HG03432 (cell line): ENCODE measurements at regions not wholly inside any gene's neighbourhood (a gene's known extent, or its start where the extent isn't known, plus 50 kb on each side); places are given as distances from the start of the nearest gene placed in this dataset.

ENCODE experiments used
- ATAC-seq: cut with Tn5 transposase; IDR thresholded peaks from one replicate; pipeline ENCODE4 v1.9.1; 2021; ENCODE audit warnings: mild to moderate bottlenecking, moderate library complexity; ENCODE audit not compliant: unreplicated experiment

DNA sequence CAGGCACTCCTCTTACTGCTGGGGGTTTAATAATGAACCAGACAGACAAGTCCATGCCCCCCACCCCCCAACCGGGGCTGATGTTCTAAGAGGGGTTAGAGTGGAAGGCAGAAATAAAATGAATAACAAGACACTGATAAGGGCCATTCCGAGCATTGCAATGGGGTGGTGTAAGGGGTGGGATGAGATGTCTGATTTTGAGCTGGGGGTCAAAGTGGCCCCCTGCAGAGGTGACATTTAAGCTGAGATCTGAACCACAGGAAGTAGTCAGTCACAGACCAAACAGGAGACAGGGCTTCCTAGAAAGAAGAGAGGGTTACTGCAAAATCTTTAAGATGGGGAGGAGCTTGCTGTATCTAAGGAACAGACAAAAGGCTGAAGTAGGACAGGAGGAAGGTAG lies 180.6 kb upstream of the SH3BP4 start:
- ATAC-seq, result no peak

DNA sequence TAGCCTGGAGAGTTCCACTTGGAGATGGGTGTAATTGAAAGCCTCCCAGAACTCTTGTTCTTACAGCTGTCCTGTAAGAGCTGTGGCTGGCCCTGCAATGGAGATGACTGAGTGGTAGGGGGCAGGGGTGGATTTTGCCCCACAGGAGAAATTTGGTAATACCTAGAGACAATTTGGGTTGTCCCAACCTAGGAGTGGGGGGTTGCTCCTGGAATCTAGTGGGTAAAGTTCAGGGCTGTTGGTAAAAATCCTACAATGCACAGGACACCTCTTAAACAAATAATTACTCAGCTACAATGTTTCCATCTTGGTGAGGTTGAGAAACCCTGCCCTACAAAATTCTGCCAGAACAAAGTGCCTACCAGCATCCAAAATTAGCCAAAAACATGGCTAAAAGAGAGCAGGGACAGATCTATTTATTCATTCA lies 181.1 kb upstream of the SH3BP4 start:
- ATAC-seq, result no peak

- ATAC-seq, result no peak
Measured at GRCh38 chr2:234770031-234770506, 181.7 kb upstream of the SH3BP4 start.

DNA sequence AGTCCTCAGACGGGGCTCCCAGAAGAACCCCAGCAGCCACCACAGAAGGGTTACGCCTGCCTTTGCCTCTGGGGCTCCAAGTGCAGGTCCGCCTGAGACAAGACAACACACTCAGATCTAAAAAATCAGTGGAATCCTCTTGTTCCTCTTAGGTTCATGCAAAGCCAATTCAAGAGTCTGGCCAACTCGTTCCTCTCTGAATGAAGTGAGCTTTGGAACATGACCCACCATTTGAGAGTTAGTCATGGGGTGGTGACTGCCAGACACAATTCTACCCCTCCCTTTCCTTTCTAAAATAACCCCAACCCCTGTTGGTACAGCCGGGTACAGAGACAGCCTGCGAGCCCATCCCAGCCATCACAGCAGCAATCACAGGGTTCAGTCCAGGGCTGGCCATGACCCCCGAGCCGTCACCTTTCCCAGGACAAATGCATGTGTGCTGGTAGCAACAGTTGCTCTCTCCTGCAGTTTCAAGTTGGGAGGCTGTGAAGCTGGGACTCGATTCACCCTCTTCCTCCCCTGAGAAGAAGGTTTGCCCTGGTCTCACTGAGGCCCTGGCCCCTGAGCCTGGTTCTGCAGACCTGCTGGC lies 183.1 kb upstream of the SH3BP4 start:
- no peak for ATAC-seq

GRCh38 chr2:234765279-234765678 lies 186.5 kb upstream of the SH3BP4 start:
- ATAC-seq, result no peak

DNA sequence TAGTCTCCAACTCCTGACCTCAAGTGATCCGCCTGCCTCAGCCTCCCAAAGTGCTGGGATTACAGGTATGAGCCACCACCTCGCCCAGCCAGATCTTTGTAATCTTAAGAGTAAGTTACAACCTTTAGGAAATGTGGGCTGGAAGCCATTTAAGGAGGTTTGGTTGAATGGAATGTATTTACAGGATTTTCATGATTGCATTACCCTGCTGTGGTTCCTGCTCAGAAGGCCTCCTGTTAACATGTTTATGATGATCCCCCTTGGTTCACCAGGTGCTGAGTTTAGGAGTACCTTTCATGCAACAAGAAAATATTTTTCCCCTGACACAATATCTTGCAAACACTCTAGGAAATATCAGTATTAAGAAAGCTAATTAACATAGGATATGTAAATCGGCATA lies 187.4 kb upstream of the SH3BP4 start:
- no peak for ATAC-seq

DNA sequence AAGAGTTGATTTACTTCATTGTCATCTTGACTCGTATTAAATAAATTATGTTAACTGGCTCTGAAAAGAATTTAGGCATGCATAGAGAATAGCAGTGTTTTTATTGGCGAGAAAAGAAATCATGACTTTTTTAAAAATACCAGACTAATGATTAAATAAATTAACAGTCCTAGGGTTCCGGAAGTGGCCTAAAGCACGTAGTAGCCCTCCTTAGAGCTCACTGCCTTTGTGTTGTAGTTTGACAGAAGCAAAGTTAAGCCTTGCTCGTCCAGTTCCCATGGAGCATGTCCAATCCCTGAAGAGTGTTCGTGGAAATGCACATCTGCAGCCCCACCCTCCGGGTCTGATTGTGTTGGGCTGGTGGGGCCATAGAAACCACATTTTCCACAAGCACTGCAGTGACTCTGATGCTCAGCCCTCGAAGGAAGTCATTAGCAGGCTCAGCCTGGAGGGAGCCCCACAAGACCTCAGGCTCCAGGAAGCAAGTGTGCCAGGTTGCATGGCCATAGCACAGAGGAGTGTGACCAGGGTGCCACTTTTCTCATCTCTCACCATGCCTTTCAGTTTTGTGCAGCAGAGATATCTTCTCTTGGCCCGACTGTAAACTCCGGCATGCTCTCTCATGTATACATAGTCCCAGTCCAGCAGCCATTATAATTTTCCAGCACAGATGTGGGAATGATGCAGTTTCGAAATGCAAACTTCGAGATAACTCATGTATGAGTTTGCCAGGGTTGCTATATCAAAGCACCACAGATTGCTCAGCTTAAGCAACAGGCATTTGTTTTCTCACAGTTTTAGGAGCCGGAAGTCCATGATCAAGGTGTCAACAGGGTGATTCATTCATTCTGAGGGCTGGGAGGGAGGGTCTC lies 188.6 kb upstream of the SH3BP4 start:
- ATAC-seq, result no peak

- ATAC-seq, result no peak
Measured at GRCh38 chr2:234761910-234762309, 189.9 kb upstream of the SH3BP4 start.

DNA sequence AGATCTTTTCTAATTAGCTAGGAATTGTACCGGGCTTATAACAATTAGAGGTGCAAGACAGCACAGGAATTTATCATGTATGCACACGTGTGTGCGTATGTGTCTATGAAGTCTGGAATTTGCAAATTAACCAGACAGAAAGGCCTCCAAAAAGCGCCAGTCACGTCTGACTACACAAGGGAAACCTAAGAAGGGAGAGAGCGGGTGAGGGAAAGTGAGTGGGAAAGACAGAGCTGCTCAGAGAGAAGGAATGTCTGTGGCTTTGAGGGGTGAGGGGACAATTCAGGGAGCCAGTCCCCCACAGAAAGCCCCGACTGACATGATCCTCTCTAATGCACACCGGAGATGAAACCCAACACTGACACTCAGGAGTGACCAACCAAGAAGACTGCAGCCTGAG lies 197.7 kb upstream of the SH3BP4 start:
- no peak for ATAC-seq

GRCh38 chr2:234753701-234754100 lies 198.1 kb upstream of the SH3BP4 start:
- no peak for ATAC-seq

DNA sequence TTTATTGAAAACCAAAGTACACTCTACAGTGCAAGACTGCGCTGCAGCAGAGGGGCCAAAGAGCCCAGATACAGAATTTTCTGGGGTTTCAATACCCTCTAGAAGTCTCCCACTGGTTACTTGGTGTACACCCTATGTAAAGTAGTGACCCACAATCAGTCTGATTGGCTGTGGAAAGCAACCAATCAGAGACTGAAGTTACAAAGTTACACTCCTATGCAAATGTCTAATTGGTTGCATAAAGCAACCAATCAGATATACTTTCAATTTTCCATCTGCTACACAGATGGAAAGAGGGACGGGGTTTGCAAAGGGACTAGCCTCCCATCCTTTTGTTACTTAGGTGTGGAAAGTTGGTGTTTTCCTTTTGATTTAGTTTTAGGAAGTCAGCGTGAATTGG lies 198.9 kb upstream of the SH3BP4 start:
- ATAC-seq, result no peak

DNA sequence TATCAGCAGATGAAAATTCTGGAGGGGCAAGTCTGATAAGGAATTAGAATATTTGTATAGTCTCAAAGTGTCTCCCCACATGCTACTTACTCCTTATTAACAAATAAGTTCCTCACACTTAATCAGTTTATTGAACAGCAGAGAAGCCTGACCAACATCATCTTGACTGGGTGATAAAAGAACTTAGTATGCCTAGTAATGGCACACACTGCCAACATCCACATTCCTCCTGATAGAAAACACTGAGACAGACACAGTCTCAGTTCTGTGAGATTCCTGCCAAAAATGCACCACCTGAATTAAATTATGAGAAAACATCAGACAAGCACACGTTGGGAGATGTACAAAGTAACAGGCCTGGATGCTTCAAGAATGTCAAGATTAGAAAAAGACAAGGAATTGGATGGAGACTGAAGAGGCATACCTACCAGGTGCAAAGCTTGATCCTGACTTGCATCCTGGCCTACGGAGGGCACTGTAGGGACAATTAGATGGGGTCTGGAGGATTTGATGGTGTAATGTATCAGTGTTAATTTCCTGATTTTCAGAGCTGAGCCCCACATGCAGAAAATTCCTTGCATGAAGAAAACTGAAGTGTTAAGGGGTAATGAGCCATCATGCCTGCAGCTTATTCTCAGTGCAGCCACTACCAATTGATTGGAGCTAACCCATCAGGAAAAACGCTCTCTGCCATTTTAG lies 200.4 kb upstream of the SH3BP4 start:
- ATAC-seq, result no peak

- ATAC-seq, result no peak
Measured at GRCh38 chr2:234747833-234748559, 203.8 kb upstream of the SH3BP4 start.

- no peak for ATAC-seq
Measured at GRCh38 chr2:234747032-234747431, 204.8 kb upstream of the SH3BP4 start.

- ATAC-seq, result no peak
Measured at GRCh38 chr2:234745347-234745746, 206.5 kb upstream of the SH3BP4 start.

DNA sequence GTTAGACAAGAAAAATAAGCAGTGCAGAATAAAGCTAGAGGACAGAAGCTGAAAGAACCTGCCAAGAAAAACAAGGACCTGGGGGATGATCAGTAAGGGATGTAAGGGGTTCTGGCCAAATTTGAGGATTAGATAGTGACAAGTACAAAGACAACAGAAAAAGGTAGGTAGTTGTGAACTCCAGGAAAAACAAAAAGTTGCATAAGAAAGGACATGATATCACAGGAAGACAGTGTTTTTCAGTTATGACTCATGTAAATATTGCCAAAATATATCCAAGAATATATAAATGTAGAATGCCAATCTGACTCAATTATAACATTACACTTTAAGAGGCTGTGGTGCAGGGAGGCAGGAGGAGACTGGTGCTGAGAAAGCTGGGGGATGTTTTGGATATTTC lies 209.8 kb upstream of the SH3BP4 start:
- ATAC-seq, result no peak

GRCh38 chr2:234739061-234739460 lies 212.8 kb upstream of the SH3BP4 start:
- no peak for ATAC-seq

DNA sequence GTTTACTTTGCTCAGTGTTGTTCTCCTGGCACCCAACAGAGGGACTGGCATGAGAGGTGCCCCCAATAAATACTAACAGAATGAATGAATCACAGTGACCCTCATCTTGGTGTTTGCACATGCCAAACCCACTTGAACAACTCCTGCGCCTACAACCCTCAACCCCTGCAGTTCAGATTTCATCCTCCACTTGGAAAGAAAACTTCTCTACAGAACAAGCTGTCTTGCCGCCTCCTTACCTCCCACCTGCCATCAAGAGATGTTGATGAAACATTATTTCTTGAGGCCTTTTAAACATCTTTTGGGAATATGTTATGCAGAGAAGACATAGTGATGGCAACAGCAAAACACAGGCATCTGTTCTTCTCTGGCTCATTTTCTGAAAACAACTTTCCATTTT lies 216.0 kb upstream of the SH3BP4 start:
- ATAC-seq, result no peak

DNA sequence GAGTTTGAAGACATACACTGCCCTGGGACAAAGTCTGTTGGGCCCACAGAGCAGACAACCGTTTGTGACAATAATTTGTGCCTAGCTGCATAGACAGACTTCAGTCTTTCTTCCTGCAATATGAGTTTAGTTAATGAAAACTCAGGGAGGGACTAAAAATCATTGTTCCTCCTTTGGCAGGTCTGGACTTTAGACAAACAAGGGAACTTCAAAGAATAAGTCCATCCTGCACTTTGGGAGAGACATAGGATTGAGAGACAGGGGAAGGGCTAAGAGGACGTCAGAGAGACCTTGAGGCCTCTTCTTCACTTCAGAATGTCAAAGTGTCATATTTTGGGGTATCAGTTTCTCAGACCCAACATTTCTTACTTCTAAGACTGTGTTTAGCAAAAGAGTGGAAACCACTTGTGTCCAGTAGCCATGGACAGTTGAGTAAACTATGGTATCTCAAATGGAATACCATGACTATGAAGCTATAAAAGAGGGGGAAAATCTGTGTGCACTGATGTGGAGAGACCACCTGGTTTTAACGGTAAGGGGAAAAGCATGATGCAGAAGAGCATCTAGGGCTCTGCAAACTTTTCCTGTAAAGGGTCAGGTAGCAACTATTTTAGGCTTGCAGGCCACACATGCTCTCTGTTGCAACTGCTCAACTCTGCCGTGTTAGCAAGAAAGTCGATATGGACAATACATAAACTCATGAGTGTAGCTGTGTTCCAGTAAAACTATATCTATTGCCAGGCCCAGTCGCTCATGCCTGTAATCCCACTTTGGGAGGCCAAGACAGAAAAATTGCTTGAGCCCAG lies 217.8 kb upstream of the SH3BP4 start:
- no peak for ATAC-seq

- ATAC-seq, result no peak
Measured at GRCh38 chr2:234733093-234733489, 218.7 kb upstream of the SH3BP4 start.
